ENCODE measurements at regions not wholly inside any gene's neighbourhood (a gene's known extent, or its start where the extent isn't known, plus 50 kb on each side); places are given as distances from the start of the nearest gene placed in this dataset.
A peak's percentile ranks its signal among the peaks of the same experiment; 100 is the strongest.
"Not testable (repeated sequence)": the region's sequence is repeated elsewhere in the genome, so short reads cannot be mapped to it uniquely, and the experiment has no call there.

DNA sequence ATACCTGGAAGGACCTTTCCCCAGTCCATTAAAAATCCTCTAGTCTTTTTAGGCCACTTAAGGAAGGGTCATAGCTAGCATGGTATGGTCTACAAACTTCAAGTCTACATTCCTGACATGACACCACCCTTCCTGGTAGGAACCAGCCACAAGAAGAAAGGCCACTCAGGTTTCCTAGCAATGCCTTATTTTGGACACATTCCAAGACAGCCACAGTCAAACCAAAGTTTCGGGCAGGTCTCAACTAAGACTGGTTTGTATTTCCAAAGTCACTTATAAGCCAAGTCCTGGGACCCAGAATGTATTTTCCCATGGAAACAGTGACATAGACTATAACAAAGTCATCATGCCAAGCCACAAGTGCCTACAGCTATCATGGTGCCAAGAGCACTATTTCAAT is 50.6 kb upstream of the SLC44A3 start:
- DNase-seq (ENCODE audit: low spot score), result peak; percentile 67

DNA sequence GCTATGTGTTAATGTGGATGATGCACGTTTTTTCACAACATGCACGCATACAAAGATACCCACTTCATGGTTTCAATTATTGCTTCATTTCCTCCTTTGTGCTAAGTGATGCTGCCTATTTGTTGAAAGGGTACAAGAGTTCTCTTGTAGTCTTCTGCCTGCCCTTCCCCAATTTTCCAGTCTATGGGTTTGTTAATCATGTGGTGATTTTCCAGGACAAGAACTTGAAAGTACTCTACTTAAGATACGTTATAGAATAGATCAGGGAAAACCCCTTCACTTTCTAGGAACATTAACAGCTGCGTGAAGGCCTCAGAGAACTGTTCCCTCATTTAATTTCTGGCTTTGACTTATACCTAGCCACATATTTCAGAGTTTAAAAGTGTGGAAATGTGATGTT is 52.1 kb upstream of the SLC44A3 start:
- no peak for DNase-seq (ENCODE audit: low spot score)

GRCh38 chr1:94765958-94766357 is 54.2 kb upstream of the SLC44A3 start:
- no peak for DNase-seq (ENCODE audit: low spot score)

- DNase-seq (ENCODE audit: low spot score), result no peak
Observed at GRCh38 chr1:94759188-94759587, 61.0 kb upstream of the SLC44A3 start.

DNA sequence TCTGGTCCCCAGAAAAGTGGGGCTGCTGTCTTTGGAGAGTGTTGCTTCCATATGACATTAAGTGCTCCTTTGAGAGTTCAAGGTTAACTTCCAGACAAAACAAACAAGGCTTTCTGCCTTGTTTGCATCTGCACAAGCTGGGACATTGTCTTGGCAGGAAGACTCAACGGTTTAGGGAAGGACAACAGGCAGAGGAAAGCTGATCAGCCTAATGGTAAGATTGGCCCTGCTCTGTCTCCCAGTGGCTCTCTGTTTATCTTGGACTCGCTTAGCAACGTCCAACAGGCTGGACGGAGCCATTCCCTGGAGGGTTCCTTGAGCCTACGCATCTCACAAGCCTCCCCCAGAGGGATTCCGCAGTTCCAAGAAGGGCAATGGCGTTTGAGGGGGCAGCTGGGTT is 62.2 kb upstream of the SLC44A3 start:
- no peak for DNase-seq (ENCODE audit: low spot score)

GRCh38 chr1:94755675-94756074 is 64.5 kb upstream of the SLC44A3 start:
- no peak for DNase-seq (ENCODE audit: low spot score)

- not testable (repeated sequence) for DNase-seq (ENCODE audit: low spot score)
Observed at GRCh38 chr1:94755016-94755415, 65.1 kb upstream of the SLC44A3 start.

DNA sequence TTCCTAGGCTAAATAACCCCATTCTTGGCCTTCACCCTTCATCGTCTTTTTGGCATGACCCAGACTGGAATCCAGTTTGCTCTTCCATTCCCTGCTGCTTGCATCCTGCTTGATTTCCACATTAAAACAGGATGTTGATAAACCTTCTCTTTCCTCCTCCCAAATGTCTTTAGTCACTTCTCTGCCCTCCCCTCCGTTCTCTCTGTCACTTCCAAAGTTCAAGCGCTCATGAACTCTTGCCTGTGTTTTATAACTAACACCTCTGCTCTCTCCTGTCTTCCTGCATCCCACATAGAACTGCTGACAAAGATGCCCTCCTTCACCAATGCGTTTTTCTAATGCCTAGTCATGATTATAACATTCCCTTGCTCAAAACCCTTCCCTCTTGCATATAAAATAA is 65.6 kb upstream of the SLC44A3 start:
- no peak for DNase-seq (ENCODE audit: low spot score)

GRCh38 chr1:94754095-94754494 is 66.1 kb upstream of the SLC44A3 start:
- DNase-seq (ENCODE audit: low spot score), result no peak

GRCh38 chr1:94753171-94753972 is 66.8 kb upstream of the SLC44A3 start:
- no peak for DNase-seq (ENCODE audit: low spot score)

GRCh38 chr1:94751483-94751882 is 68.7 kb upstream of the SLC44A3 start:
- DNase-seq (ENCODE audit: low spot score), result not testable (repeated sequence)

- DNase-seq (ENCODE audit: low spot score), result no peak
Observed at GRCh38 chr1:94746635-94747525, 73.3 kb upstream of the SLC44A3 start.

- no peak for DNase-seq (ENCODE audit: low spot score)
Observed at GRCh38 chr1:94745742-94746141, 74.4 kb upstream of the SLC44A3 start.

DNA sequence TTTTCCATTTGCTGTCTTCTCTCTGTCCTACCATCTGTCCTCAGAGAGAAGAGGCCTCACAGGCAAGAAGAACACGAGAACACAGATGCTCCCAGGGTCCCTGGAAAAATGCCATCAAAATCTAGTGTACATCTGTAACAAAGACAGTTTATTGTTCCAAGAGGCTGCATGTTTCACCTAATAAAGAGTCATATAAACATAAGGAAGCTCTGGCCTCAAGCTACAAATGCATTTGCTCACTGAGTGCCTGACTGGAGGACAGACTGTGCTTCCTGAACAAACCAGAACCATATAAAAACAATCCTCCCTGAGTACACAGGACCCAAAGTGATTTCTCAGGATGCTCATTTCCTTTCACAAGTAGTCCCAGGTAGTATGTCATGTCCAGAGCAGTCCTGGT is 76.3 kb upstream of the SLC44A3 start:
- no peak for DNase-seq (ENCODE audit: low spot score)

DNA sequence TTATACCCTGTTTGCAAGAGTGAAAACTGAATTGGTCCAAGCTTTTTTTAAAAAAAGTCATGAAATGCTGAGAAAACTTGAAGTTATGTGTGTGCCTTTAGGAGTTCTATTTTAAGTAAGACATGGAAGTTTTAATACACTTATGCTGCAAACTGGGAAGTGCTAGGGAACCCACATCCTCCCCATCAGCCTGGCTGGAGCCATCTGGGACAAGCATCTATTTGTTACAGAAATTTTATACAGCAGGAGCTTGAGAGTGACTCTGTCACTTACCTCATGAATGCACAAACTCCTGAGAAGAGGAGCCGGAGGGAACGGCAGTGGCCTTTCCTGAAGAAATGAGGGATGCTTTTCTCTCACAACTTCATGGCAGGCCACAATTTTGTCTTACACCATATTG is 78.2 kb upstream of the SLC44A3 start:
- no peak for DNase-seq (ENCODE audit: low spot score)

DNA sequence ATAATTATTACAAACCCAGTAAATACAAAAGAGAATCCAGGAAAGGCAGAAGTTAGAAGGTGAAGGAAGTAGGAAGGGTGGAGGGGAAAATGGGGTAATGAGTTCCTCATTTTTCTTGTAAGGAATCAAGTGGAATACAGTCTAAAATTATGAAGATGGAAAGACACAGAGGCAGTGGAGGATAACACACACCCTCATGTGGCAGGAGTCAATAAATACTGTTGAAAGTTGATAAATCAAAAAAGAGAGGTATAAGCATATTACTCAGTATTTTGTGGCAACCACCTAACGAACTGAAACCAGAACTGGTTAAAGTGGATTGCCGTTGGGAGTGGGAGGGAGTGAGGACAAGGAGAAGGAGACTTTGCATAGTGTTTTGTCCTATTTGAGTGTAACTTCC is 78.6 kb upstream of the SLC44A3 start:
- no peak for DNase-seq (ENCODE audit: low spot score)

GRCh38 chr1:94739521-94740061 is 80.6 kb upstream of the SLC44A3 start:
- no peak for DNase-seq (ENCODE audit: low spot score)

GRCh38 chr1:94738371-94738770 is 81.8 kb upstream of the SLC44A3 start:
- no peak for DNase-seq (ENCODE audit: low spot score)

DNA sequence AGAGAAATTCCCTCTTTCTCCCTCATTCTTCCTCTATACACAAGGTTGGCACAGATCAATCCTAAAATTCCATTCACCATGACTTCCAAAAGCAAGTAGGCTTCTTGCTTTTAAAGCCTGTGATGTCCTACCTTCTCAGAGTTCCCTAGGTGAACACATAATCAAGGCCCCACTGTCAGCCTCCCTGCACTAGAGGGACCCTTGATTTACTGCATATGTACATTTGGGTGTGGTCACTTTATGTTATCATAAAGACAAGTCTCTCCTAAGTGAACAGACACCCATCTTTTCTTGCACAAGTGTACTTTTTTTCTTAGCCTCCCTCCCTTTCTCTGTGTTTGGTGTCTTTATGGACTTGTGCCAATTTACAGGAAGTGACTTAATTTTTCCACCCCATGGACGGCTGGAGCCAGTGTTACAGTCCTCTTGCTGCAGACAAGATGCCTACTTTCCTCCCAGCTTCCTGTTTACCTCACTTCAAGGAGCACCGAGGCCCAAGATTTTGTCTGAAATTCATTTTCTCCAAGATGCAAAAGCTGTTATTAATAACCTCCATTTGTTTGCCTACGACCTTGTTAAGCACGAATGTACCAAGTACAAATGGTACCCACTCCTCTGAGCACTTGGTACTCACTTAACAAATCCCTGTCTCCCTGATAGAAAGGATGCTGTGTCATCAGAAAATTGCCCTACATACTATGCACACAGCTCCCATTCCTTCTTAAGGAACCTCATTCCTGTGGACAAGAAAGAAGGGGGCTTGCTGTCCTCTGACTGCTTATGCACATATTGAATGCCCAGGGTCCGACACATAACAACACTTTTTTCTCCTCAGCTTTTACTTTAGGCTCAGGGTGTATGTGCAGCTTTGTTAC is 82.8 kb upstream of the SLC44A3 start:
- no peak for DNase-seq (ENCODE audit: low spot score)

DNA sequence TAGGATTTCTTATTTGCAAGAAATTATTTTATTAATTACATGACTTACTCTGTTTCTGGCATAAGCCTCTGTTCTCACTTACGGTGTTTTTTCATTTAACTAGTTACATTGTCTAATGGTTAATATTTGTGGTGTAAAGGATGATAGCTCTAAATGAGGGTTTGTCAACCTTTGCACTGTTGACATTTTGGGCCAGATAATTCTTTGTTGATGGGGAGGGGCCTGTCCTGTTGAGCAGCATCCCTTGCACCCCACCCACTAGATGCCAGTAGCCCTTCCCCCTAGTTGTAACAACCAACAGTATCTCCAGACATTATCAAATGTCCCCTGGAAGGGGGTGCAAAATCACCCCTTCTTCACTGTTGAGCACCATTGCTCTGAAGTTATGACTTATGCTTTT is 83.6 kb upstream of the SLC44A3 start:
- DNase-seq (ENCODE audit: low spot score), result no peak

- DNase-seq (ENCODE audit: low spot score), result no peak
Observed at GRCh38 chr1:94736073-94736472, 84.1 kb upstream of the SLC44A3 start.
